Endothelial cell of umbilical vein (primary cell): ENCODE measurements at regions not wholly inside any gene's neighbourhood (a gene's known extent, or its start where the extent isn't known, plus 50 kb on each side); places are given as distances from the start of the nearest gene placed in this dataset.

Source experiments
- BruUV-seq: library from RNA; stranded (reverse); fragments of 400-500 nt; replicated peaks from 2 replicates; lab custom pipeline; 2021; lab: Mats Ljungman, UMichigan
- CTCF ChIA-PET: fragments of 300-600, 350-600 bp; sonication (Branson Sonifier 250); formaldehyde crosslinking; loops from one replicate; lab custom pipeline; 2021; ENCODE audit warnings: antibody characterized with exemption, inconsistent platforms; lab: Charles Lee
- POLR2A ChIA-PET: fragments of 300-600, 350-600 bp; sonication (Branson Sonifier 250); formaldehyde crosslinking; loops from one replicate; lab custom pipeline; 2021; ENCODE audit warnings: antibody characterized with exemption, inconsistent platforms; lab: Charles Lee
- DNase-seq: peaks from one replicate; pipeline ENCODE4 v3.0.0-alpha.2; 2011; ENCODE audit warnings: low read depth, low spot score
- FAIRE-seq: peaks from 2 replicates; lab custom pipeline; 2011; peaks lifted over from hg19 to GRCh38; lab: Jason Lieb, UNC
- H2AFZ ChIP-seq: 2 replicates; pipeline ENCODE4 v1.6.0; 2012; ENCODE audit warnings: low read depth, low read length, control low read depth, inconsistent platforms
- H3K27ac ChIP-seq: 2 replicates; pipeline ENCODE4 v1.5.1; 2011; ENCODE audit warnings: low read depth, mild to moderate bottlenecking, control low read depth, low read length, moderate library complexity; ENCODE audit not compliant: insufficient read depth
- H3K27me3 ChIP-seq, 2 experiments: 2 replicates each; pipeline versions ENCODE4 v1.6.0 to v1.6.1; 2011; ENCODE audit warnings: low read length in 2 of 2, mixed read lengths in 1 of 2; ENCODE audit not compliant: control insufficient read depth in 2 of 2, insufficient read depth in 2 of 2
- H3K36me3 ChIP-seq, 2 experiments: 2 replicates in 1 of 2; 3 replicates in 1 of 2; pipeline ENCODE4 v1.5.1; 2011; ENCODE audit warnings: low read length in 2 of 2, mild to moderate bottlenecking in 1 of 2, moderate library complexity in 1 of 2; ENCODE audit not compliant: control insufficient read depth in 2 of 2, insufficient read depth in 2 of 2; ENCODE audit errors: extremely low read depth in 1 of 2
- H3K4me1 ChIP-seq: 3 replicates; pipeline ENCODE4 v1.5.1; 2011; ENCODE audit warnings: mild to moderate bottlenecking, low read length; ENCODE audit not compliant: control insufficient read depth, insufficient read depth; ENCODE audit errors: extremely low read depth
- H3K4me2 ChIP-seq: 2 replicates; pipeline ENCODE4 v1.6.1; 2011; ENCODE audit warnings: low read length, control low read depth, mixed read lengths; ENCODE audit not compliant: insufficient read depth
- H3K4me3 ChIP-seq, 3 experiments: fragments of 200-600 bp in 1 of 3; sonication (generic), shearing (Covaris generic) in 1 of 3; replicated peaks in 1 of 3; 2 replicates each; pipeline ENCODE4 v1.5.1; 2011 to 2016; ENCODE audit warnings: control low read depth in 3 of 3, low read length in 3 of 3, mild to moderate bottlenecking in 2 of 3, inconsistent platforms in 1 of 3, low read depth in 1 of 3, moderate library complexity in 1 of 3; ENCODE audit not compliant: insufficient read depth in 1 of 3
- H3K79me2 ChIP-seq: 2 replicates; pipeline ENCODE4 v1.6.0; 2012; ENCODE audit warnings: low read length, inconsistent platforms; ENCODE audit not compliant: control insufficient read depth, insufficient read depth
- H3K9ac ChIP-seq: replicated peaks from 2 replicates; pipeline ENCODE3; 2011; ENCODE audit warnings: low read length, control low read depth; ENCODE audit not compliant: insufficient read depth; ENCODE audit errors: extremely low read depth
- H3K9me1 ChIP-seq: replicated peaks from 3 replicates; pipeline ENCODE4 v1.6.0; 2011; ENCODE audit warnings: mild to moderate bottlenecking, low read length; ENCODE audit not compliant: control insufficient read depth, insufficient read depth; ENCODE audit errors: extremely low read depth
- H3K9me3 ChIP-seq: replicated peaks from 2 replicates; pipeline ENCODE4 v1.5.1; 2012; ENCODE audit warnings: low read length, inconsistent platforms; ENCODE audit not compliant: control insufficient read depth, insufficient read depth
- H4K20me1 ChIP-seq: replicated peaks from 2 replicates; pipeline ENCODE3; 2011; ENCODE audit warnings: mild to moderate bottlenecking, low read length; ENCODE audit not compliant: control insufficient read depth, insufficient read depth; ENCODE audit errors: extremely low read depth
- CTCF ChIP-seq, 2 donors: IDR thresholded peaks; 1 replicate in 1 of 2; 2 replicates in 1 of 2; pipeline ENCODE4 v1.5.1; 2011; ENCODE audit warnings: low read length in 2 of 2, mild to moderate bottlenecking in 2 of 2, moderate library complexity in 2 of 2, control low read depth in 1 of 2, inconsistent platforms in 1 of 2, low read depth in 1 of 2; ENCODE audit not compliant: insufficient read depth in 1 of 2; ENCODE audit errors: extremely low read depth in 1 of 2
- EZH2 ChIP-seq: IDR thresholded peaks from 2 replicates; pipeline ENCODE4 v1.6.1; 2012; ENCODE audit warnings: borderline replicate concordance, low read depth, mild to moderate bottlenecking, moderate library complexity, low read length, inconsistent platforms; ENCODE audit not compliant: severe bottlenecking
- FOS ChIP-seq: IDR thresholded peaks from 2 replicates; pipeline ENCODE4 v1.6.1; 2011; ENCODE audit warnings: mild to moderate bottlenecking, low read length, moderate library complexity, borderline replicate concordance; ENCODE audit not compliant: insufficient read depth
- GATA2 ChIP-seq: IDR thresholded peaks from 2 replicates; pipeline ENCODE4 v1.7.0; 2011; ENCODE audit warnings: low read depth, mild to moderate bottlenecking, moderate library complexity, mixed read lengths, low read length; ENCODE audit not compliant: insufficient read length, insufficient read depth
- JUN ChIP-seq: IDR thresholded peaks from 2 replicates; pipeline ENCODE4 v1.6.1; 2011; ENCODE audit warnings: borderline replicate concordance, low read depth; ENCODE audit not compliant: insufficient read length, insufficient read depth
- MAX ChIP-seq: IDR thresholded peaks from 2 replicates; pipeline ENCODE4 v1.6.1; 2011; ENCODE audit not compliant: insufficient read depth, insufficient read length
- MYC ChIP-seq: IDR thresholded peaks from one replicate; pipeline ENCODE4 v1.6.1; 2011; ENCODE audit warnings: mild to moderate bottlenecking, low read depth, low read length
- POLR2A ChIP-seq: IDR thresholded peaks from 2 replicates; pipeline ENCODE4 v1.6.1; 2012; ENCODE audit warnings: low read depth, mild to moderate bottlenecking, control low read depth, low read length
- POLR2AphosphoS5 ChIP-seq: IDR thresholded peaks from 2 replicates; pipeline ENCODE4 v1.6.1; 2012; ENCODE audit warnings: low read depth, mild to moderate bottlenecking, control low read depth, low read length, moderate library complexity; ENCODE audit not compliant: insufficient read depth
- dilution Hi-C: fragments of 300-500 bp; cut with MboI; formaldehyde crosslinking; loops from one replicate; pipeline ENCODE4 v1.15.0; 2019; ENCODE audit warnings: low sequenced_read_pairs; ENCODE audit not compliant: extremely low pct_ligation_motif_present
- intact Hi-C: fragments of 100-400 bp; cut with micrococcal nuclease; formaldehyde crosslinking; loops from one replicate; pipeline ENCODE4 v1.10.0; 2022

GRCh38 chrX:115889121-115889890, 281.2 kb upstream of the AGTR2 start:
- H3K4me3 ChIP-seq = no peak overlapping the region
- H3K9me3 ChIP-seq = no peaks in the 10 kb centered on the region
- no peaks in the 10 kb centered on the region for H3K36me3 ChIP-seq
- H3K27ac ChIP-seq = no peak overlapping the region
- no peaks in the 10 kb centered on the region for H4K20me1 ChIP-seq
- CTCF ChIA-PET = no interaction called here
- dilution Hi-C loops = no loop called here
- no peak overlapping the region for H3K4me2 ChIP-seq
- no TSS peak for BruUV-seq
- TF ChIP-seq MAX = no peak
- TF ChIP-seq EZH2 = no peak
- TF ChIP-seq FOS = no peak
- no peak for TF ChIP-seq GATA2
- no peak overlapping the region for H2AFZ ChIP-seq
- no peak overlapping the region for H3K9ac ChIP-seq
- H3K9me1 ChIP-seq = no peaks in the 10 kb centered on the region
- no peaks in the 10 kb centered on the region for H3K4me1 ChIP-seq
- no peaks in the 10 kb centered on the region for H3K79me2 ChIP-seq
- FAIRE-seq = no peak
- intact Hi-C loops = no loop called here
- no peak for DNase-seq
- POLR2A ChIA-PET = no interaction called here
- no peaks in the 10 kb centered on the region for H3K27me3 ChIP-seq

DNA sequence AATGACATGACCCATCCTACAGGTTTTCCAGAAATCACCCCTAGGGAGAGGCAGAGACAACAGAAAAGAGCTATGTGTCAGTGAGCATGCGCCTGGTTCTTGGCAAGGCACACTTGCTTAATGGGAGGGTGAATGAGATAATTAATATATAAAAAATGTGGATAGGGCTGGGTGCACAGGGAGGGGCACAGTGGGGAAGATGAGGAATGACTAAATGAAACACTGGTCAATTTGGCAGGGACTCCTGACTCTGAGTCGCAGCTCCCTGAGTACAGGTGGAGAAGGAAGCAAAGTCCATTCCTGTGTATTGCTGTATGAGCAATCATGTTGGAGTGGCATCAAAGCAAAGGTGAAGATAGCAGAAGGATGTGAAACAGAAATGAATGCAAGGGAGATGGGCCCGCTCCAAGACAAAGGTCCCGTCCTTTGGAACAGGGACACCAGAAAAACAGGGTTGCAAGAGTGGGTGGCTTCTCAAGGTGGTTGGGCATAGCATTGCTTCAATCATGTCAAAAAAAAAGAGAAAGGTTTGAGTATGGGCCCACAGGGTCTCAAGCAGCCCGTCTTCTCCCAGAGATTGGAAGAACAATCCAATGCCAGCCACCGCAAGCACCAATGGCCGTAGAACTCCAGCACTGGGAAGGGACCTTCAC, 278.4 kb upstream of the AGTR2 start:
- TF ChIP-seq FOS = no peak
- no peak for TF ChIP-seq MAX
- TF ChIP-seq EZH2 = no peak
- no peak for TF ChIP-seq MYC
- TF ChIP-seq POLR2A = no peak
- no peak for TF ChIP-seq GATA2
- TF ChIP-seq CTCF (IDR thresholded peaks at IDR 0.05; ENCODE audit: extremely low read depth in 1 of 2, insufficient read depth in 1 of 2, low read depth in 1 of 2, low read length in 2 of 2) = no peak
- TF ChIP-seq POLR2AphosphoS5 = no peak
- no peak for TF ChIP-seq JUN
- Histone ChIP-seq H2AFZ (no peak overlapping the region), H3K79me2 (no peaks in the 10 kb centered on the region), H3K27me3 (no peaks in the 10 kb centered on the region), H3K4me2 (no peak overlapping the region), H3K4me3 (no peak overlapping the region), H3K9me1 (no peaks in the 10 kb centered on the region), H3K27ac (no peak overlapping the region), H3K9ac (no peak overlapping the region), H4K20me1 (no peaks in the 10 kb centered on the region), H3K36me3 (no peaks in the 10 kb centered on the region), H3K9me3 (no peaks in the 10 kb centered on the region), H3K4me1 (no peaks in the 10 kb centered on the region)
- dilution Hi-C loops (no loop called here), intact Hi-C loops (no loop called here)
- FAIRE-seq = no peak
- ChIA-PET POLR2A (no interaction called here), CTCF (no interaction called here)
- no peak for DNase-seq
- no TSS peak for BruUV-seq
